GM23338 (cell line): ENCODE measurements at regions not wholly inside any gene's neighbourhood (a gene's known extent, or its start where the extent isn't known, plus 50 kb on each side); places are given as distances from the start of the nearest gene placed in this dataset.

Experiments used
- ATAC-seq: fragments of 200-7000 bp; cut with Tn5 transposase; 3 replicates; pipeline ENCODE4 v1.9.1; 2020
- DNase-seq: peaks from one replicate; pipeline ENCODE4 v3.0.0-alpha.2; 2015; ENCODE audit warnings: low spot score
- H2AFZ ChIP-seq: fragments of 200-600 bp; sonication (generic); 2 replicates; pipeline ENCODE4 v1.8.0; 2016; ENCODE audit warnings: antibody characterized with exemption, mild to moderate bottlenecking, moderate library complexity
- H3F3A ChIP-seq: fragments of 200-600 bp; sonication (generic); replicated peaks from 2 replicates; pipeline ENCODE4 v1.8.0; 2017; ENCODE audit warnings: antibody characterized with exemption, mixed run types, low read depth
- H3K27ac ChIP-seq: fragments of 200-600 bp; sonication (generic); 2 replicates; pipeline ENCODE4 v1.6.1; 2016; ENCODE audit warnings: low read depth
- H3K27me3 ChIP-seq: fragments of 200-600 bp; sonication (generic); 2 replicates; pipeline ENCODE4 v1.8.0; 2016; ENCODE audit warnings: mild to moderate bottlenecking, mixed run types, moderate library complexity; ENCODE audit not compliant: insufficient read depth
- H3K36me3 ChIP-seq: fragments of 200-600 bp; sonication (generic); 2 replicates; pipeline ENCODE4 v1.8.0; 2016; ENCODE audit warnings: mild to moderate bottlenecking; ENCODE audit not compliant: insufficient read depth
- H3K4me1 ChIP-seq: fragments of 200-600 bp; sonication (generic); 2 replicates; pipeline ENCODE4 v1.8.0; 2016; ENCODE audit warnings: mild to moderate bottlenecking, moderate library complexity; ENCODE audit not compliant: insufficient read depth
- H3K4me2 ChIP-seq: fragments of 200-600 bp; sonication (generic); 2 replicates; pipeline ENCODE4 v1.7.1; 2017; ENCODE audit warnings: mixed run types
- H3K4me3 ChIP-seq: fragments of 200-600 bp; sonication (generic); 2 replicates; pipeline ENCODE4 v1.6.1; 2016; ENCODE audit warnings: mixed run types
- H3K79me2 ChIP-seq: fragments of 200-600 bp; sonication (generic); replicated peaks from 2 replicates; pipeline ENCODE4 v1.8.0; 2017; ENCODE audit warnings: mild to moderate bottlenecking; ENCODE audit not compliant: insufficient read depth
- H3K9me2 ChIP-seq: fragments of 200-600 bp; sonication (generic); 2 replicates; pipeline ENCODE4 v1.8.0; 2017; ENCODE audit not compliant: insufficient read depth
- H4K20me1 ChIP-seq: fragments of 200-600 bp; sonication (generic); replicated peaks from 2 replicates; pipeline ENCODE4 v1.8.0; 2017; ENCODE audit warnings: mild to moderate bottlenecking; ENCODE audit not compliant: insufficient read depth
- H3K27ac Mint-ChIP-seq: 2 replicates; pipeline ENCODE4 v1.8.0; 2020; ENCODE audit warnings: inconsistent platforms, mild to moderate bottlenecking, moderate library complexity, mixed read lengths
- H3K27me3 Mint-ChIP-seq: 3 replicates; pipeline ENCODE4 v1.8.0; 2022; ENCODE audit warnings: low read depth, mild to moderate bottlenecking, moderate library complexity, mixed read lengths, inconsistent platforms; ENCODE audit not compliant: insufficient read depth, poor library complexity
- H3K36me3 Mint-ChIP-seq: 3 replicates; pipeline ENCODE4 v1.8.0; 2021; ENCODE audit warnings: low read depth, mild to moderate bottlenecking, inconsistent platforms, moderate library complexity, mixed read lengths
- H3K4me1 Mint-ChIP-seq: 3 replicates; pipeline ENCODE4 v1.8.0; 2020; ENCODE audit warnings: mild to moderate bottlenecking, inconsistent platforms, mixed read lengths
- H3K4me3 Mint-ChIP-seq: 3 replicates; pipeline ENCODE4 v1.8.0; 2021; ENCODE audit warnings: moderate library complexity, mild to moderate bottlenecking, inconsistent platforms, mixed read lengths
- H3K9me3 Mint-ChIP-seq: 3 replicates; pipeline ENCODE4 v1.8.0; 2020; ENCODE audit warnings: moderate library complexity, mild to moderate bottlenecking, inconsistent platforms, mixed read lengths
- CREB1 ChIP-seq: fragments of 250-450 bp; sonication (Bioruptor Pico); IDR thresholded peaks from 2 replicates; pipeline ENCODE4 v1.5.0; 2020; ENCODE audit warnings: low read depth, mild to moderate bottlenecking, moderate library complexity
- NANOG ChIP-seq: IDR thresholded peaks from 2 replicates; pipeline ENCODE4 v1.6.1; 2016; ENCODE audit warnings: antibody characterized with exemption, borderline replicate concordance
- POLR2AphosphoS5 ChIP-seq: IDR thresholded peaks from 2 replicates; pipeline ENCODE4 v1.6.1; 2016; ENCODE audit warnings: antibody characterized with exemption, low read depth
- TF ChIP-seq, protein P1 (sequence below), 2 experiments: fragments of 200-600 bp in 1 of 2; sonication (generic) in 1 of 2; conservative IDR thresholded peaks; 2 replicates each; pipeline versions ENCODE4 v1.5.1 to v1.6.1; 2016 to 2017; ENCODE audit warnings: antibody characterized with exemption in 2 of 2, low read depth in 2 of 2, mild to moderate bottlenecking in 2 of 2, moderate library complexity in 1 of 2
- TF ChIP-seq, protein P2 (sequence below): IDR thresholded peaks from one replicate; pipeline ENCODE4 v1.6.1; 2018; ENCODE audit warnings: antibody characterized with exemption; ENCODE audit not compliant: unreplicated experiment
- TF ChIP-seq, protein P3 (sequence below): IDR thresholded peaks from 2 replicates; pipeline ENCODE4 v1.6.1; 2016; ENCODE audit warnings: antibody characterized with exemption

DNA sequence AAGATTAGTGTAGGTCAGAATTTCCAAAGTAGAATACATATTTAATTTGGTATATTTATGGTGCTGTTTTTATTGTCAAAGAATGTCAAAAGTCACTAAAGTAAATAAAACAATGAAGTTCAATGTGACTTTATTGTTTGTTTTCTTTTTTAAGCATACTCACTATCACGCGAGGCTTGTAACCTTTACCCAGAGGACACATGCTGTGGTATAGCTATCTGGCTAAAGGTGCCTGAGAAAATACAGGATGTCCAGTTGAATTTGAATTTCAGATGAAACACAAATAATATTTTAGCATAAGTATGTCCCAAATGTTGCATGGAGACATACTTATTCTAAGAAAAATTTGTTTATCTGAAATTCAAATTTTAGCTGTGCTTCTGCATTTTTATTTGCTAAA, 103.3 kb upstream of the KLF7 start:
- H3K4me1 Mint-ChIP-seq: peaks cover 3% of the 10 kb centered on the region; the same call in 1 of the 3 replicates
- TF ChIP-seq, protein P1, sequence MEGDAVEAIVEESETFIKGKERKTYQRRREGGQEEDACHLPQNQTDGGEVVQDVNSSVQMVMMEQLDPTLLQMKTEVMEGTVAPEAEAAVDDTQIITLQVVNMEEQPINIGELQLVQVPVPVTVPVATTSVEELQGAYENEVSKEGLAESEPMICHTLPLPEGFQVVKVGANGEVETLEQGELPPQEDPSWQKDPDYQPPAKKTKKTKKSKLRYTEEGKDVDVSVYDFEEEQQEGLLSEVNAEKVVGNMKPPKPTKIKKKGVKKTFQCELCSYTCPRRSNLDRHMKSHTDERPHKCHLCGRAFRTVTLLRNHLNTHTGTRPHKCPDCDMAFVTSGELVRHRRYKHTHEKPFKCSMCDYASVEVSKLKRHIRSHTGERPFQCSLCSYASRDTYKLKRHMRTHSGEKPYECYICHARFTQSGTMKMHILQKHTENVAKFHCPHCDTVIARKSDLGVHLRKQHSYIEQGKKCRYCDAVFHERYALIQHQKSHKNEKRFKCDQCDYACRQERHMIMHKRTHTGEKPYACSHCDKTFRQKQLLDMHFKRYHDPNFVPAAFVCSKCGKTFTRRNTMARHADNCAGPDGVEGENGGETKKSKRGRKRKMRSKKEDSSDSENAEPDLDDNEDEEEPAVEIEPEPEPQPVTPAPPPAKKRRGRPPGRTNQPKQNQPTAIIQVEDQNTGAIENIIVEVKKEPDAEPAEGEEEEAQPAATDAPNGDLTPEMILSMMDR (conservative IDR thresholded peaks at IDR 0.05; ENCODE audit: low read depth in 2 of 2): no peak
- no peak for TF ChIP-seq POLR2AphosphoS5
- TF ChIP-seq NANOG: no peak
- TF ChIP-seq, protein P2, sequence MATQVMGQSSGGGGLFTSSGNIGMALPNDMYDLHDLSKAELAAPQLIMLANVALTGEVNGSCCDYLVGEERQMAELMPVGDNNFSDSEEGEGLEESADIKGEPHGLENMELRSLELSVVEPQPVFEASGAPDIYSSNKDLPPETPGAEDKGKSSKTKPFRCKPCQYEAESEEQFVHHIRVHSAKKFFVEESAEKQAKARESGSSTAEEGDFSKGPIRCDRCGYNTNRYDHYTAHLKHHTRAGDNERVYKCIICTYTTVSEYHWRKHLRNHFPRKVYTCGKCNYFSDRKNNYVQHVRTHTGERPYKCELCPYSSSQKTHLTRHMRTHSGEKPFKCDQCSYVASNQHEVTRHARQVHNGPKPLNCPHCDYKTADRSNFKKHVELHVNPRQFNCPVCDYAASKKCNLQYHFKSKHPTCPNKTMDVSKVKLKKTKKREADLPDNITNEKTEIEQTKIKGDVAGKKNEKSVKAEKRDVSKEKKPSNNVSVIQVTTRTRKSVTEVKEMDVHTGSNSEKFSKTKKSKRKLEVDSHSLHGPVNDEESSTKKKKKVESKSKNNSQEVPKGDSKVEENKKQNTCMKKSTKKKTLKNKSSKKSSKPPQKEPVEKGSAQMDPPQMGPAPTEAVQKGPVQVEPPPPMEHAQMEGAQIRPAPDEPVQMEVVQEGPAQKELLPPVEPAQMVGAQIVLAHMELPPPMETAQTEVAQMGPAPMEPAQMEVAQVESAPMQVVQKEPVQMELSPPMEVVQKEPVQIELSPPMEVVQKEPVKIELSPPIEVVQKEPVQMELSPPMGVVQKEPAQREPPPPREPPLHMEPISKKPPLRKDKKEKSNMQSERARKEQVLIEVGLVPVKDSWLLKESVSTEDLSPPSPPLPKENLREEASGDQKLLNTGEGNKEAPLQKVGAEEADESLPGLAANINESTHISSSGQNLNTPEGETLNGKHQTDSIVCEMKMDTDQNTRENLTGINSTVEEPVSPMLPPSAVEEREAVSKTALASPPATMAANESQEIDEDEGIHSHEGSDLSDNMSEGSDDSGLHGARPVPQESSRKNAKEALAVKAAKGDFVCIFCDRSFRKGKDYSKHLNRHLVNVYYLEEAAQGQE: no peak
- TF ChIP-seq, protein P3, sequence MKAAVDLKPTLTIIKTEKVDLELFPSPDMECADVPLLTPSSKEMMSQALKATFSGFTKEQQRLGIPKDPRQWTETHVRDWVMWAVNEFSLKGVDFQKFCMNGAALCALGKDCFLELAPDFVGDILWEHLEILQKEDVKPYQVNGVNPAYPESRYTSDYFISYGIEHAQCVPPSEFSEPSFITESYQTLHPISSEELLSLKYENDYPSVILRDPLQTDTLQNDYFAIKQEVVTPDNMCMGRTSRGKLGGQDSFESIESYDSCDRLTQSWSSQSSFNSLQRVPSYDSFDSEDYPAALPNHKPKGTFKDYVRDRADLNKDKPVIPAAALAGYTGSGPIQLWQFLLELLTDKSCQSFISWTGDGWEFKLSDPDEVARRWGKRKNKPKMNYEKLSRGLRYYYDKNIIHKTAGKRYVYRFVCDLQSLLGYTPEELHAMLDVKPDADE: no peak
- no peak for TF ChIP-seq CREB1
- H3K4me3 Mint-ChIP-seq: no peak overlapping the region
- no peak overlapping the region for H2AFZ ChIP-seq
- H3K36me3 ChIP-seq: no peaks in the 10 kb centered on the region
- no peaks in the 10 kb centered on the region for H3K9me2 ChIP-seq
- H3K27ac Mint-ChIP-seq: no peak overlapping the region
- no peaks in the 10 kb centered on the region for H3K27me3 ChIP-seq
- no peak overlapping the region for H3K4me2 ChIP-seq
- DNase-seq: no peak
- peaks cover 8% of the 10 kb centered on the region; the same call in 1 of the 3 replicates for H3K9me3 Mint-ChIP-seq
- H3K4me1 ChIP-seq: peaks cover 5% of the 10 kb centered on the region; the same call in 1 of the 2 replicates
- H3K36me3 Mint-ChIP-seq: 0 out of 3 replicates have a peak, but pooled peaks cover 3% of the 10 kb centered on the region
- no peak overlapping the region for H3K27ac ChIP-seq
- H3F3A ChIP-seq: no peaks in the 10 kb centered on the region
- no peak for ATAC-seq
- no peaks in the 10 kb centered on the region for H3K79me2 ChIP-seq
- peaks cover 1% of the 10 kb centered on the region for H3K27me3 Mint-ChIP-seq
- no peaks in the 10 kb centered on the region for H4K20me1 ChIP-seq
- no peak overlapping the region for H3K4me3 ChIP-seq

DNA sequence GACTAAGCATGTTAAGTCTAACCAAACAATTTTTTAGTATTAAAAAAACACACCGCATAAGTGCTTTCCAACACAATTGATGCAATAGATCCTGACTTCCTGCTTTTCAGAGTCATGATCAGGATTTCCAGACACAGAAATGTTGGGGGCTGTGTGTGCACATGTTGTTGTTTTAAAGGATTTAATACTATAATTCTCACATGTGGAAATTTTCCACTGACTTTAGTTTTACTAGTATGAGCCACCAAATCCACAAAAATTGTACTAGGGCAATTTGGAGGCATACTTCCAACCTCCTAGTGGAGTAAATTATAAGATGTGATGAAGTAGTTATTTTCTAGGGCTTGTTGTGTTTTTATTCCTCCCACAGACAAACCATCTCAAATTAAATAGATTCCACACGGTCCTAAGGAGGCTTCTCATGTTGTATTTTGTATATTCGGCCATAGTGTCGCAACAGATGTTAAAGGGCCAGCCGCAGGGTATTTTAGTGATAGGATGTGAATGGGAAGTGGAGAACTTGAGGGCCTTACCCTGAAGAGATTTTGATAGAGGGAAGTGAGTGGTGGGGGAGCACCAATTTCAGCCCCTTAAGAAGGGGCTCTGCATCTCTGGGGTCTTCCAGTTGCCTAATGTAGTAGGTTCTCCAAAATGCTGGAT, 108.9 kb upstream of the KLF7 start:
- peaks cover 5% of the 10 kb centered on the region; the same call in 1 of the 2 replicates for H3K36me3 ChIP-seq
- no peaks in the 10 kb centered on the region for H3F3A ChIP-seq
- peaks cover 11% of the 10 kb centered on the region; the same call in 2 of the 3 replicates for H3K9me3 Mint-ChIP-seq
- no peak overlapping the region for H3K4me3 Mint-ChIP-seq
- no peaks in the 10 kb centered on the region for H4K20me1 ChIP-seq
- TF ChIP-seq, protein P3: no peak
- TF ChIP-seq CREB1: no peak
- TF ChIP-seq, protein P2: no peak
- H3K4me1 Mint-ChIP-seq: no peaks in the 10 kb centered on the region
- no peak overlapping the region for H3K27ac ChIP-seq
- DNase-seq (no peak), ATAC-seq (no peak)
- no peak overlapping the region for H3K4me2 ChIP-seq
- H3K27ac Mint-ChIP-seq: no peak overlapping the region
- H2AFZ ChIP-seq: no peak overlapping the region
- no peaks in the 10 kb centered on the region for H3K27me3 Mint-ChIP-seq
- no peaks in the 10 kb centered on the region for H3K27me3 ChIP-seq
- H3K4me3 ChIP-seq: no peak overlapping the region
- 0 out of 2 replicates have a peak, but pooled peaks cover 4% of the 10 kb centered on the region for H3K9me2 ChIP-seq
- H3K36me3 Mint-ChIP-seq: 0 out of 3 replicates have a peak, but pooled peaks cover 3% of the 10 kb centered on the region
- no peaks in the 10 kb centered on the region for H3K79me2 ChIP-seq
- H3K4me1 ChIP-seq: no peaks in the 10 kb centered on the region
